Fibroblast of the conjunctiva (primary cell): ENCODE measurements at regions not wholly inside any gene's neighbourhood (a gene's known extent, or its start where the extent isn't known, plus 50 kb on each side); places are given as distances from the start of the nearest gene placed in this dataset.

Source experiments
- DNase-seq: peaks from one replicate; pipeline ENCODE4 v3.0.0-alpha.2; 2010; ENCODE audit warnings: low read depth

DNA sequence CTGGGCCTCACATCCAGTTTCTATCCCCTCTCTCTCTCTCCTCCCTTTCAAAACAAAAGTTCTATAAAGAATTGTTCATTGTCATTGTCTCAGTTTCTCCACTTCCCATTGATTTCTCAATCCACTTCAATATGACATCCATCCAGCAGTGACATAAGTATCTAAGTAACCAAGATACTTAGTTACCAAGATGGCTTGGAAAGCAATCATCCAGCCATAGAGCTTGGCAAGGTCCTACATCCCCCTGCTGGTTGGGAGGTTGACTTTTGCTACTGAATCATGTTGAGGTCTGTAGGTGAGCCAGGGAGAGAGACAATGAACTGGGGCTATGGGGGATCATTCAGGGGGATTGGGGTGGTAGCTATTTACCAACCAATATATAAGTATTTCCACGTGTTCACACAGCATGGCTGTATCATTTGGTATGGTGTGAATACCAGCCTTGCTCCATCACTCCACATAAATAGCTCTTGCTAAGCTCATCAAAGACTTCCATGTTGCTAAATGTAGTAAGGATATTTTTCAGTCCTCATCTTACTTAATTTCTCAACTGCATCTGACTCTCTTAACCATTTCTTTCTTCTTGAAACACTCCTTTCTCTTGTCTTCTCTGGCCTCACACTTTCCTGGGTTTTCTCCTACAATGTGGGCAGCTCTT lies 58.8 kb upstream of the NTRK3 start:
- no peak for DNase-seq

DNA sequence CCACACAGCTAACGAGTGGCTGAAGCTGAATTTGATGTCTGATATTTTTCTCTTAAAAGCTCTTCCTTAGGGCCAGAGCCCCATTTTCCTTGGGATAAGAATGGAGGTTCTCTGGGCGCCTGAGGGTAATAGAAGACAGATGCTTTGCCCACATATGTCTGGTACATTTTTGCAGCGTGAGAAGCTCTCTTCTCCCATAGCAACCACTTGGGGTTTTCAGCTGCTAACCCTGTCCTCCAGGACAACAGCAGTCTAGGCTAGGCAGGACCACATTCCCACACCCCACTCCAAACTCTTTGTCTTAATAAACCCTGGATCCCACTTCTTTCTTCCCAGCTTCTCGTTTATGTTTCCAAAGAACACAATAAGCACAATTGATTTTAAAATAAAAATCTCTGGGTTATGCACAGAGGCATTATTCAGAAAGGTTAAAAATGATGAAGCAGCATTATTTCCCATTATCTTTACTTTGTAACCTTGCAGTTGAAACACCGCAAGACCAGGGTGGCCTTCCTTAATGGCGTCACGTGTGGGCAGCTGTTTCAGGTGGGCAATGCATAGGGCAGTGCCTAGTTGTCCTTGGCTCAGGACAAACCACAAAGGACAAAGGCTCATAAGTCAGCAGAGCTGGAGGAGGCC lies 56.5 kb upstream of the NTRK3 start:
- DNase-seq, result no peak

DNA sequence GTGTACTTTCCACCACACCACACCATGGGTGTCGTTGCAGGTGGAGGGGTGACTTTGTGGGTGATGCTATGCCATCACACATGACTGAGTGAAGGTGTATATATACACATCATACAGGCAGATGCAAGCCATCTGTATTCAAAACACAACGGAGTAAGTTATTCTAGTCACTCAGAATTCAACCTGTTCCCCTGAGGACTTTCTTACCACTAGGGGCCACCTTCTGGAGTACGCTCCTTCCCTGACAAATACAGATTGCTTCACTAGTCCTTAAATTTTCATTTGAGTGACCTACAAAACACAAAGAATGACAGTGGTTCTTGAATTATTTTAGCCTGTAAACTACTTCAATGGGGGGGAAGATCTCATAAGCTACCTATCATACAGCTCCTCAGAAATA lies 52.8 kb upstream of the NTRK3 start:
- no peak for DNase-seq

DNA sequence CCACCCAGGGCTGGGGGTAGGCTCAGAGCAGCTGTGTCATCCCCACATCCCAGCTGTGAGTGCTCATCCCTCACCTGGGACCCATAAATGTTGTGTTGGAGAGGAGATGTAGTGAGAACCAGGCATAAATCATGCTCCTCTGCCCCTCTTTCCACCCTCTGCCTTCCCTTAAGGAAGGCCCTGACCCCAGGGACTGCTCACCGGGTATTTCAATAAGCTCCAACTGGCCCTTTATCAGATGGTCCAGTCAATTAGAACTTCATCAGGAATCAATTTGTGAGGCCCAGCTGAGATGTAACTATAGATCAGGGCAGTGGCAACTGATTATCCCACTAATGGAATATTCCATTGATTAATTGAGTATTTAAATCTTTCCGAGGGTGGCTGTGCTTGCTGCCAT lies 50.8 kb upstream of the NTRK3 start:
- no peak for DNase-seq
